ENCODE measurements at regions not wholly inside any gene's neighbourhood (a gene's known extent, or its start where the extent isn't known, plus 50 kb on each side); places are given as distances from the start of the nearest gene placed in this dataset.

DNA sequence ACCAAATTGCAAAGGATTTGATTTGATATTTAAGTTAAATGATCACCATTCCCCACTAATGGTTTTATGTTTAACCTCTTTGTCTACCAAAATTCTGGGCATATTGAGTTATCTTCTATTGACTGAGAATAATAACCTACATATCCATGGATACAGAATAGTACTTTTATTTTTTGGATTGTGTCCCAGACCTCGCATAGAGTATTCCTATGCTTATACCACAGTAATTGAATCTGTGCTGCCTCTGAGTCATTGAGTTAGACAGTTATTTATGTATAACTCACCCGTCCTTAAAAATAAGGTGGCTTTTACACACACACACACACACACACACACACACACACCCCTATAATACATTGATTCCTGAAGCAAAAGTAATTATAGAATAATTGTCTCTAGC lies 690.1 kb upstream of the BCHE start (continued):
- TF ChIP-seq, protein P1, sequence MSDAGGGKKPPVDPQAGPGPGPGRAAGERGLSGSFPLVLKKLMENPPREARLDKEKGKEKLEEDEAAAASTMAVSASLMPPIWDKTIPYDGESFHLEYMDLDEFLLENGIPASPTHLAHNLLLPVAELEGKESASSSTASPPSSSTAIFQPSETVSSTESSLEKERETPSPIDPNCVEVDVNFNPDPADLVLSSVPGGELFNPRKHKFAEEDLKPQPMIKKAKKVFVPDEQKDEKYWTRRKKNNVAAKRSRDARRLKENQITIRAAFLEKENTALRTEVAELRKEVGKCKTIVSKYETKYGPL (CRISPR knock-in tag; IDR thresholded peaks at IDR 0.05), result no peak
- no peak for TF ChIP-seq ZBTB38 (CRISPR knock-in tag; IDR thresholded peaks at IDR 0.05)
- TF ChIP-seq, protein P2, sequence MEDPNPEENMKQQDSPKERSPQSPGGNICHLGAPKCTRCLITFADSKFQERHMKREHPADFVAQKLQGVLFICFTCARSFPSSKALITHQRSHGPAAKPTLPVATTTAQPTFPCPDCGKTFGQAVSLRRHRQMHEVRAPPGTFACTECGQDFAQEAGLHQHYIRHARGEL (CRISPR knock-in tag; IDR thresholded peaks at IDR 0.05), result no peak
- no peak for TF ChIP-seq KDM2A (CRISPR knock-in tag; IDR thresholded peaks at IDR 0.05; ENCODE audit: borderline replicate concordance, low read depth)
- TF ChIP-seq CAMTA2 (CRISPR knock-in tag; IDR thresholded peaks at IDR 0.05; ENCODE audit: borderline replicate concordance), result no peak
- TF ChIP-seq ZMAT3 (CRISPR knock-in tag; conservative IDR thresholded peaks at IDR 0.05), result no peak
- no peak for TF ChIP-seq SP4 (CRISPR knock-in tag; IDR thresholded peaks at IDR 0.05)
- TF ChIP-seq ZNF883 (CRISPR knock-in tag; IDR thresholded peaks at IDR 0.05; ENCODE audit: not compliant biosample characterization), result no peak
- TF ChIP-seq, protein P3, sequence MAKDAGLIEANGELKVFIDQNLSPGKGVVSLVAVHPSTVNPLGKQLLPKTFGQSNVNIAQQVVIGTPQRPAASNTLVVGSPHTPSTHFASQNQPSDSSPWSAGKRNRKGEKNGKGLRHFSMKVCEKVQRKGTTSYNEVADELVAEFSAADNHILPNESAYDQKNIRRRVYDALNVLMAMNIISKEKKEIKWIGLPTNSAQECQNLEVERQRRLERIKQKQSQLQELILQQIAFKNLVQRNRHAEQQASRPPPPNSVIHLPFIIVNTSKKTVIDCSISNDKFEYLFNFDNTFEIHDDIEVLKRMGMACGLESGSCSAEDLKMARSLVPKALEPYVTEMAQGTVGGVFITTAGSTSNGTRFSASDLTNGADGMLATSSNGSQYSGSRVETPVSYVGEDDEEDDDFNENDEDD (CRISPR knock-in tag; IDR thresholded peaks at IDR 0.05; ENCODE audit: borderline replicate concordance), result no peak
- TF ChIP-seq ZNF329 (CRISPR knock-in tag; IDR thresholded peaks at IDR 0.05; ENCODE audit: low read depth), result no peak
- TF ChIP-seq, protein P4, sequence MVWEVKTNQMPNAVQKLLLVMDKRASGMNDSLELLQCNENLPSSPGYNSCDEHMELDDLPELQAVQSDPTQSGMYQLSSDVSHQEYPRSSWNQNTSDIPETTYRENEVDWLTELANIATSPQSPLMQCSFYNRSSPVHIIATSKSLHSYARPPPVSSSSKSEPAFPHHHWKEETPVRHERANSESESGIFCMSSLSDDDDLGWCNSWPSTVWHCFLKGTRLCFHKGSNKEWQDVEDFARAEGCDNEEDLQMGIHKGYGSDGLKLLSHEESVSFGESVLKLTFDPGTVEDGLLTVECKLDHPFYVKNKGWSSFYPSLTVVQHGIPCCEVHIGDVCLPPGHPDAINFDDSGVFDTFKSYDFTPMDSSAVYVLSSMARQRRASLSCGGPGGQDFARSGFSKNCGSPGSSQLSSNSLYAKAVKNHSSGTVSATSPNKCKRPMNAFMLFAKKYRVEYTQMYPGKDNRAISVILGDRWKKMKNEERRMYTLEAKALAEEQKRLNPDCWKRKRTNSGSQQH (CRISPR knock-in tag; IDR thresholded peaks at IDR 0.05; ENCODE audit: low read depth), result no peak

Data from HepG2 (cell line).